CD14-positive monocyte (primary cell): ENCODE measurements at regions not wholly inside any gene's neighbourhood (a gene's known extent, or its start where the extent isn't known, plus 50 kb on each side); places are given as distances from the start of the nearest gene placed in this dataset.

Source experiments
- DNase-seq, 3 donors: peaks; one replicate each; pipeline ENCODE4 v3.0.0-alpha.2; 2011 to 2022
- H2AFZ ChIP-seq: 2 replicates; pipeline ENCODE4 v1.6.0; 2012; ENCODE audit warnings: mild to moderate bottlenecking, low read depth, low read length, inconsistent platforms; ENCODE audit not compliant: insufficient read depth, poor library complexity, severe bottlenecking
- H3K27ac ChIP-seq, 2 donors: 1 replicate in 1 of 2; 2 replicates in 1 of 2; pipeline ENCODE4 v1.5.1; 2012 to 2013; ENCODE audit warnings: low read length in 2 of 2, control low read depth in 1 of 2, inconsistent platforms in 1 of 2, low read depth in 1 of 2, mild to moderate bottlenecking in 1 of 2
- H3K27me3 ChIP-seq, 2 donors: one replicate each; pipeline versions ENCODE4 v1.6.0 to v1.6.1; 2011 to 2013; ENCODE audit warnings: low read length in 2 of 2; ENCODE audit not compliant: control insufficient read depth in 2 of 2, insufficient read depth in 2 of 2
- H3K36me3 ChIP-seq, 2 donors: replicated peaks in 1 of 2; 1 replicate in 1 of 2; 2 replicates in 1 of 2; pipeline versions ENCODE4 v1.5.1 to v1.6.1; 2012 to 2013; ENCODE audit warnings: low read length in 2 of 2, control low read depth in 1 of 2, inconsistent platforms in 1 of 2, mild to moderate bottlenecking in 1 of 2; ENCODE audit not compliant: insufficient read depth in 2 of 2, control insufficient read depth in 1 of 2
- H3K4me1 ChIP-seq, 2 donors: 1 replicate in 1 of 2; 2 replicates in 1 of 2; pipeline versions ENCODE4 v1.5.1 to v1.6.1; 2012 to 2013; ENCODE audit warnings: low read length in 2 of 2, control low read depth in 1 of 2, inconsistent platforms in 1 of 2, mild to moderate bottlenecking in 1 of 2, moderate library complexity in 1 of 2; ENCODE audit not compliant: insufficient read depth in 2 of 2, control insufficient read depth in 1 of 2
- H3K4me2 ChIP-seq: replicated peaks from 2 replicates; pipeline ENCODE3; 2012; ENCODE audit warnings: low read length, moderate library complexity, mild to moderate bottlenecking; ENCODE audit not compliant: poor library complexity, severe bottlenecking; ENCODE audit errors: extremely low read depth
- H3K4me3 ChIP-seq, 3 experiments: fragments of 200-600 bp in 1 of 3; sonication (generic) in 1 of 3; replicated peaks in 1 of 3; 1 replicate in 2 of 3; 2 replicates in 1 of 3; pipeline ENCODE4 v1.5.1; 2011 to 2013; ENCODE audit warnings: low read length in 3 of 3, mild to moderate bottlenecking in 3 of 3, control low read depth in 2 of 3, low read depth in 2 of 3, inconsistent platforms in 1 of 3, moderate library complexity in 1 of 3
- H3K79me2 ChIP-seq: 2 replicates; pipeline ENCODE4 v1.6.0; 2012; ENCODE audit warnings: mild to moderate bottlenecking, control low read depth, inconsistent platforms, low read length, moderate library complexity; ENCODE audit not compliant: insufficient read depth
- H3K9ac ChIP-seq: 2 replicates; pipeline ENCODE4 v1.6.0; 2017; ENCODE audit warnings: low read length, mild to moderate bottlenecking; ENCODE audit not compliant: insufficient read depth, poor library complexity, severe bottlenecking
- H3K9me3 ChIP-seq, 2 donors: replicated peaks in 1 of 2; 1 replicate in 1 of 2; 2 replicates in 1 of 2; pipeline versions ENCODE4 v1.5.1 to v1.6.1; 2012 to 2013; ENCODE audit warnings: low read length in 2 of 2, control low read depth in 1 of 2; ENCODE audit not compliant: control insufficient read depth in 1 of 2, insufficient read depth in 1 of 2
- H4K20me1 ChIP-seq: 2 replicates; pipeline ENCODE4 v1.6.0; 2012; ENCODE audit warnings: mild to moderate bottlenecking, low read length, control low read depth, moderate library complexity; ENCODE audit not compliant: insufficient read depth
- H3K27ac Mint-ChIP-seq, 7 donors: one replicate each; pipeline ENCODE4 v1.8.0; 2020; ENCODE audit warnings: mild to moderate bottlenecking in 7 of 7, mixed read lengths in 7 of 7, moderate library complexity in 6 of 7, inconsistent platforms in 2 of 7
- H3K27me3 Mint-ChIP-seq, 3 donors: one replicate each; pipeline ENCODE4 v1.8.0; 2021 to 2022; ENCODE audit warnings: low read depth in 3 of 3, mild to moderate bottlenecking in 3 of 3, mixed read lengths in 3 of 3, moderate library complexity in 3 of 3, inconsistent platforms in 1 of 3
- H3K36me3 Mint-ChIP-seq, 2 donors: one replicate each; pipeline ENCODE4 v1.8.0; 2020; ENCODE audit warnings: mixed read lengths in 2 of 2, inconsistent platforms in 1 of 2, mild to moderate bottlenecking in 1 of 2
- H3K4me1 Mint-ChIP-seq: one replicate; pipeline ENCODE4 v1.8.0; 2020; ENCODE audit warnings: mild to moderate bottlenecking, mixed read lengths
- H3K4me3 Mint-ChIP-seq, 2 donors: one replicate each; pipeline ENCODE4 v1.8.0; 2020; ENCODE audit warnings: mild to moderate bottlenecking in 2 of 2, mixed read lengths in 2 of 2, moderate library complexity in 1 of 2
- H3K9me3 Mint-ChIP-seq, 7 donors: one replicate each; pipeline ENCODE4 v1.8.0; 2020 to 2022; ENCODE audit warnings: mixed read lengths in 7 of 7, mild to moderate bottlenecking in 6 of 7, moderate library complexity in 6 of 7, inconsistent platforms in 2 of 7
- CTCF ChIP-seq: fragments of 200-600 bp; IDR thresholded peaks from one replicate; pipeline ENCODE4 v1.8.0; 2022; ENCODE audit warnings: antibody characterized with exemption, mild to moderate bottlenecking
- WGBS: methylation state at CpG from one replicate; pipeline ENCODE4 v1.1.5; 2013; ENCODE audit warnings: missing lambda C conversion rate; ENCODE audit not compliant: insufficient coverage; 5-methylcytosine and 5-hydroxymethylcytosine counted together
- intact Hi-C, 2 donors: fragments of 100-400 bp; cut with micrococcal nuclease; formaldehyde crosslinking; loops; one replicate each; pipeline versions ENCODE4 v1.15.0 to v1.15.1; 2023

GRCh38 chr22:48695251-48695650 is 1132.4 kb downstream of the BRD1 start:
- Histone ChIP-seq H3K4me2 (no peak overlapping the region), H3K36me3 (no peaks in the 10 kb centered on the region), H3K27me3 (no peaks in the 10 kb centered on the region), H3K9me3 (no peaks in the 10 kb centered on the region), H2AFZ (no peak overlapping the region), H3K4me1 (no peaks in the 10 kb centered on the region), H3K27ac (no peak overlapping the region), H3K9ac (no peak overlapping the region), H3K4me3 (no peak overlapping the region), H4K20me1 (no peaks in the 10 kb centered on the region), H3K79me2 (no peaks in the 10 kb centered on the region)
- Mint-ChIP-seq H3K4me3 (no peak overlapping the region), H3K4me1 (no peaks in the 10 kb centered on the region), H3K27me3 (peaks cover 0 to 3% (median 0%) of the 10 kb centered on the region in 3 donors), H3K9me3 (peaks cover 0 to 2% (median 0%) of the 10 kb centered on the region in 7 donors), H3K36me3 (no peaks in the 10 kb centered on the region), H3K27ac (no peak overlapping the region)
- no peak for DNase-seq
- intact Hi-C loops = no loop called here
- 82% methylated on average over 4 of the region's 6 CpGs for WGBS
- no peak for TF ChIP-seq CTCF

- Mint-ChIP-seq H3K9me3 (peaks cover 0 to 2% (median 0%) of the 10 kb centered on the region in 7 donors), H3K36me3 (no peaks in the 10 kb centered on the region), H3K4me3 (no peak overlapping the region), H3K4me1 (no peaks in the 10 kb centered on the region), H3K27me3 (peaks cover 0 to 3% (median 0%) of the 10 kb centered on the region in 3 donors), H3K27ac (no peak overlapping the region)
- no peak for TF ChIP-seq CTCF
- Histone ChIP-seq H3K9ac (no peak overlapping the region), H3K27me3 (no peaks in the 10 kb centered on the region), H3K9me3 (no peaks in the 10 kb centered on the region), H3K27ac (no peak overlapping the region), H4K20me1 (no peaks in the 10 kb centered on the region), H2AFZ (no peak overlapping the region), H3K79me2 (no peaks in the 10 kb centered on the region), H3K4me1 (no peaks in the 10 kb centered on the region), H3K4me2 (no peak overlapping the region), H3K36me3 (no peaks in the 10 kb centered on the region), H3K4me3 (no peak overlapping the region)
- intact Hi-C loops = no loop called here
- DNase-seq = no peak
- 96% methylated on average over 8 of the region's 22 CpGs for WGBS
Measured at GRCh38 chr22:48694296-48694883, 1133.3 kb downstream of the BRD1 start.
